ENCODE measurements at regions not wholly inside any gene's neighbourhood (a gene's known extent, or its start where the extent isn't known, plus 50 kb on each side); places are given as distances from the start of the nearest gene placed in this dataset.
"Not testable (repeated sequence)": the region's sequence is repeated elsewhere in the genome, so short reads cannot be mapped to it uniquely, and the experiment has no call there.

- Histone ChIP-seq H3K36me3 (ENCODE audit: control insufficient read depth, insufficient read depth, low read length) (no peaks in the 10 kb centered on the region), H3K4me1 (ENCODE audit: control insufficient read depth, extremely low read depth, insufficient read depth, low read length) (no peaks in the 10 kb centered on the region), H3K79me2 (ENCODE audit: control insufficient read depth, insufficient read depth, low read length) (no peaks in the 10 kb centered on the region), H4K20me1 (ENCODE audit: control insufficient read depth, extremely low read depth, insufficient read depth, low read length) (no peaks in the 10 kb centered on the region), H2AFZ (ENCODE audit: low read length) (no peak overlapping the region), H3K27me3 (ENCODE audit: control insufficient read depth, insufficient read depth, low read length) (no peaks in the 10 kb centered on the region), H3K27ac (ENCODE audit: insufficient read depth, low read length) (no peak overlapping the region), H3K9ac (ENCODE audit: insufficient read depth, low read length) (no peak overlapping the region), H3K4me2 (ENCODE audit: extremely low read depth, insufficient read depth, low read length) (no peak overlapping the region), H3K4me3 (replicated peaks in 1 of 4; ENCODE audit: control extremely low read depth in 1 of 4, insufficient read depth in 1 of 4, low read depth in 3 of 4, low read length in 4 of 4) (no peak overlapping the region), H3K9me3 (ENCODE audit: control insufficient read depth, insufficient read depth, low read depth, low read length) (no peaks in the 10 kb centered on the region)
- TF ChIP-seq CTCF (conservative IDR thresholded peaks at IDR 0.05 in 1 of 2, IDR thresholded peaks at IDR 0.05 in 1 of 2; ENCODE audit: low read depth in 1 of 2, low read length in 2 of 2) = no peak
- TF ChIP-seq EZH2 (IDR thresholded peaks at IDR 0.05; ENCODE audit: low read length, missing control alignments) = no peak
- peak; percentile 14 to 22 for DNase-seq (ENCODE audit: low read depth in 2 of 2)
Measured at GRCh38 chr5:122665051-122665450, 109.8 kb upstream of the SNX2 start.

- Histone ChIP-seq H3K4me3 (replicated peaks in 1 of 4; ENCODE audit: control extremely low read depth in 1 of 4, insufficient read depth in 1 of 4, low read depth in 3 of 4, low read length in 4 of 4) (no peak overlapping the region), H3K36me3 (ENCODE audit: control insufficient read depth, insufficient read depth, low read length) (no peaks in the 10 kb centered on the region), H2AFZ (ENCODE audit: low read length) (no peak overlapping the region), H4K20me1 (ENCODE audit: control insufficient read depth, extremely low read depth, insufficient read depth, low read length) (no peaks in the 10 kb centered on the region), H3K9me3 (ENCODE audit: control insufficient read depth, insufficient read depth, low read depth, low read length) (no peaks in the 10 kb centered on the region), H3K79me2 (ENCODE audit: control insufficient read depth, insufficient read depth, low read length) (no peaks in the 10 kb centered on the region), H3K27me3 (ENCODE audit: control insufficient read depth, insufficient read depth, low read length) (no peaks in the 10 kb centered on the region), H3K9ac (ENCODE audit: insufficient read depth, low read length) (no peak overlapping the region), H3K27ac (ENCODE audit: insufficient read depth, low read length) (no peak overlapping the region), H3K4me1 (ENCODE audit: control insufficient read depth, extremely low read depth, insufficient read depth, low read length) (no peaks in the 10 kb centered on the region), H3K4me2 (ENCODE audit: extremely low read depth, insufficient read depth, low read length) (no peak overlapping the region)
- TF ChIP-seq CTCF (conservative IDR thresholded peaks at IDR 0.05 in 1 of 2, IDR thresholded peaks at IDR 0.05 in 1 of 2; ENCODE audit: low read depth in 1 of 2, low read length in 2 of 2) = no peak
- DNase-seq (ENCODE audit: low read depth in 2 of 2) = no peak
Measured at GRCh38 chr5:122668552-122668951, 106.3 kb upstream of the SNX2 start.

- not testable (repeated sequence) for DNase-seq (ENCODE audit: low read depth in 2 of 2); H3K36me3 ChIP-seq (ENCODE audit: control insufficient read depth, insufficient read depth, low read length); H3K9ac ChIP-seq (ENCODE audit: insufficient read depth, low read length); H3K4me1 ChIP-seq (ENCODE audit: control insufficient read depth, extremely low read depth, insufficient read depth, low read length); H3K4me2 ChIP-seq (ENCODE audit: extremely low read depth, insufficient read depth, low read length); H4K20me1 ChIP-seq (ENCODE audit: control insufficient read depth, extremely low read depth, insufficient read depth, low read length); H3K79me2 ChIP-seq (ENCODE audit: control insufficient read depth, insufficient read depth, low read length); H3K27ac ChIP-seq (ENCODE audit: insufficient read depth, low read length); H3K9me3 ChIP-seq (ENCODE audit: control insufficient read depth, insufficient read depth, low read depth, low read length); H3K4me3 ChIP-seq (replicated peaks in 1 of 4; ENCODE audit: control extremely low read depth in 1 of 4, insufficient read depth in 1 of 4, low read depth in 3 of 4, low read length in 4 of 4); H3K27me3 ChIP-seq (ENCODE audit: control insufficient read depth, insufficient read depth, low read length); H2AFZ ChIP-seq (ENCODE audit: low read length)
Measured at GRCh38 chr5:122669709-122670108, 105.2 kb upstream of the SNX2 start.

GRCh38 chr5:122673343-122673742, 101.5 kb upstream of the SNX2 start:
- TF ChIP-seq CTCF (conservative IDR thresholded peaks at IDR 0.05 in 1 of 2, IDR thresholded peaks at IDR 0.05 in 1 of 2; ENCODE audit: low read depth in 1 of 2, low read length in 2 of 2) (no peak), EZH2 (IDR thresholded peaks at IDR 0.05; ENCODE audit: low read length, missing control alignments) (no peak)
- DNase-seq (ENCODE audit: low read depth in 2 of 2) = peak in 1 of 2 donors; percentile 13
- no peaks in the 10 kb centered on the region for H3K36me3 ChIP-seq (ENCODE audit: control insufficient read depth, insufficient read depth, low read length)
- no peak overlapping the region for H2AFZ ChIP-seq (ENCODE audit: low read length)
- H3K9ac ChIP-seq (ENCODE audit: insufficient read depth, low read length) = no peak overlapping the region
- H3K4me1 ChIP-seq (ENCODE audit: control insufficient read depth, extremely low read depth, insufficient read depth, low read length) = no peaks in the 10 kb centered on the region
- no peaks in the 10 kb centered on the region for H3K9me3 ChIP-seq (ENCODE audit: control insufficient read depth, insufficient read depth, low read depth, low read length)
- no peak overlapping the region for H3K27ac ChIP-seq (ENCODE audit: insufficient read depth, low read length)
- H3K4me3 ChIP-seq (replicated peaks in 1 of 4; ENCODE audit: control extremely low read depth in 1 of 4, insufficient read depth in 1 of 4, low read depth in 3 of 4, low read length in 4 of 4) = no peak overlapping the region
- no peaks in the 10 kb centered on the region for H4K20me1 ChIP-seq (ENCODE audit: control insufficient read depth, extremely low read depth, insufficient read depth, low read length)
- H3K27me3 ChIP-seq (ENCODE audit: control insufficient read depth, insufficient read depth, low read length) = no peaks in the 10 kb centered on the region
- H3K4me2 ChIP-seq (ENCODE audit: extremely low read depth, insufficient read depth, low read length) = no peak overlapping the region
- no peaks in the 10 kb centered on the region for H3K79me2 ChIP-seq (ENCODE audit: control insufficient read depth, insufficient read depth, low read length)
